IPS-NIHi7 (cell line): ENCODE measurements at regions not wholly inside any gene's neighbourhood (a gene's known extent, or its start where the extent isn't known, plus 50 kb on each side); places are given as distances from the start of the nearest gene placed in this dataset.

Experiments used
- DNase-seq: peaks from one replicate; pipeline ENCODE4 v3.0.0; 2012; ENCODE audit warnings: mixed read lengths; ENCODE audit errors: extremely low spot score

- DNase-seq, result no peak
Observed at GRCh38 chr1:25056536-25056935, 126.5 kb upstream of the RUNX3 start.

- DNase-seq, result no peak
Observed at GRCh38 chr1:25055961-25056360, 125.9 kb upstream of the RUNX3 start.

- no peak for DNase-seq
Observed at GRCh38 chr1:25055324-25055780, 125.3 kb upstream of the RUNX3 start.

- DNase-seq, result no peak
Observed at GRCh38 chr1:25054526-25055323, 124.6 kb upstream of the RUNX3 start.

- DNase-seq, result no peak
Observed at GRCh38 chr1:25053576-25054250, 123.6 kb upstream of the RUNX3 start.

- no peak for DNase-seq
Observed at GRCh38 chr1:25051906-25052305, 121.8 kb upstream of the RUNX3 start.

GRCh38 chr1:25051504-25051903 is 121.4 kb upstream of the RUNX3 start:
- no peak for DNase-seq

GRCh38 chr1:25050165-25050564 is 120.1 kb upstream of the RUNX3 start:
- no peak for DNase-seq

GRCh38 chr1:25049190-25049589 is 119.1 kb upstream of the RUNX3 start:
- no peak for DNase-seq

- DNase-seq, result no peak
Observed at GRCh38 chr1:25048728-25049127, 118.7 kb upstream of the RUNX3 start.

GRCh38 chr1:25047506-25048240 is 117.6 kb upstream of the RUNX3 start:
- no peak for DNase-seq

GRCh38 chr1:25046194-25046532 is 116.1 kb upstream of the RUNX3 start:
- no peak for DNase-seq

- no peak for DNase-seq
Observed at GRCh38 chr1:25045480-25046193, 115.6 kb upstream of the RUNX3 start.

- DNase-seq, result no peak
Observed at GRCh38 chr1:25043228-25043580, 113.1 kb upstream of the RUNX3 start.

- DNase-seq, result no peak
Observed at GRCh38 chr1:25042331-25043227, 112.5 kb upstream of the RUNX3 start.

- DNase-seq, result no peak
Observed at GRCh38 chr1:25041916-25042315, 111.8 kb upstream of the RUNX3 start.

GRCh38 chr1:25040122-25040685 is 110.1 kb upstream of the RUNX3 start:
- DNase-seq, result no peak

- DNase-seq, result no peak
Observed at GRCh38 chr1:25039229-25039628, 109.2 kb upstream of the RUNX3 start.

- DNase-seq, result no peak
Observed at GRCh38 chr1:25038699-25039098, 108.6 kb upstream of the RUNX3 start.

- DNase-seq, result peak; percentile 89
Observed at GRCh38 chr1:25037174-25038074, 107.3 kb upstream of the RUNX3 start.
